Neural cell (in vitro differentiated cells): ENCODE measurements at regions not wholly inside any gene's neighbourhood (a gene's known extent, or its start where the extent isn't known, plus 50 kb on each side); places are given as distances from the start of the nearest gene placed in this dataset.

Experiments
- H2AFZ ChIP-seq: fragments of 200-600, 300-800 bp; sonication (generic), shearing (Covaris generic); 2 replicates; pipeline ENCODE4 v1.6.0; 2014; ENCODE audit warnings: low read depth, mild to moderate bottlenecking, antibody characterized with exemption, low read length, moderate library complexity
- H3F3A ChIP-seq: fragments of 200-600 bp; shearing (Covaris generic); 2 replicates; pipeline ENCODE4 v1.6.1; 2016; ENCODE audit warnings: mild to moderate bottlenecking, moderate library complexity, mixed read lengths, antibody characterized with exemption, low read length; ENCODE audit not compliant: insufficient read depth, poor library complexity, severe bottlenecking
- H3K27ac ChIP-seq: fragments of 200-600, 300-800 bp; sonication (generic), shearing (Covaris generic); 2 replicates; pipeline ENCODE4 v1.5.1; 2014; ENCODE audit warnings: mild to moderate bottlenecking, low read length, moderate library complexity
- H3K27me3 ChIP-seq: fragments of 300-800, 200-600 bp; sonication (generic), shearing (Covaris generic); 2 replicates; pipeline ENCODE4 v1.6.0; 2014; ENCODE audit warnings: mild to moderate bottlenecking, low read depth, low read length, moderate library complexity; ENCODE audit not compliant: insufficient read depth
- H3K36me3 ChIP-seq: fragments of 300-800, 200-600 bp; sonication (generic), shearing (Covaris generic); 2 replicates; pipeline ENCODE4 v1.5.1; 2014; ENCODE audit warnings: mild to moderate bottlenecking, antibody characterized with exemption, low read length, moderate library complexity; ENCODE audit not compliant: insufficient read depth
- H3K4me2 ChIP-seq: fragments of 300-800, 200-600 bp; sonication (generic), shearing (Covaris generic); 2 replicates; pipeline ENCODE4 v1.6.0; 2014; ENCODE audit warnings: mild to moderate bottlenecking, low read length
- H3K4me3 ChIP-seq: fragments of 300-800, 200-600 bp; sonication (generic), shearing (Covaris generic); 2 replicates; pipeline ENCODE4 v1.5.1; 2014; ENCODE audit warnings: mild to moderate bottlenecking, low read length, moderate library complexity
- H3K79me2 ChIP-seq: fragments of 200-600 bp; shearing (Covaris generic); replicated peaks from 2 replicates; pipeline ENCODE4 v1.6.0; 2014; ENCODE audit warnings: mild to moderate bottlenecking, low read length, moderate library complexity; ENCODE audit not compliant: insufficient read depth
- H3K9ac ChIP-seq: fragments of 300-800, 200-600 bp; sonication (generic), shearing (Covaris generic); 2 replicates; pipeline ENCODE4 v1.6.1; 2016; ENCODE audit warnings: mild to moderate bottlenecking, low read length, mixed read lengths
- H3K9me2 ChIP-seq: fragments of 200-600 bp; shearing (Covaris generic); 2 replicates; pipeline ENCODE4 v1.6.1; 2016; ENCODE audit warnings: mild to moderate bottlenecking, low read length, mixed read lengths; ENCODE audit not compliant: insufficient read depth
- H3K9me3 ChIP-seq: fragments of 200-600, 300-800 bp; sonication (generic), shearing (Covaris generic); 2 replicates; pipeline ENCODE4 v1.6.1; 2016; ENCODE audit warnings: mild to moderate bottlenecking, mixed run types, low read length, moderate library complexity, mixed read lengths
- H4K20me1 ChIP-seq: fragments of 200-600 bp; shearing (Covaris generic); 2 replicates; pipeline ENCODE4 v1.6.1; 2016; ENCODE audit warnings: mild to moderate bottlenecking, mixed run types; ENCODE audit not compliant: insufficient read depth
- CTCF ChIP-seq: fragments of 450-650 bp; IDR thresholded peaks from 2 replicates; pipeline ENCODE4 v1.5.1; 2014; ENCODE audit warnings: antibody characterized with exemption, mild to moderate bottlenecking, moderate library complexity; ENCODE audit not compliant: poor library complexity, severe bottlenecking
- EP300 ChIP-seq: fragments of 450-650 bp; conservative IDR thresholded peaks from 2 replicates; pipeline ENCODE4 v1.6.1; 2014; ENCODE audit warnings: antibody characterized with exemption, mild to moderate bottlenecking, moderate library complexity; ENCODE audit not compliant: poor library complexity, severe bottlenecking
- MXI1 ChIP-seq: fragments of 450-650 bp; conservative IDR thresholded peaks from 2 replicates; pipeline ENCODE4 v1.6.1; 2014; ENCODE audit warnings: antibody characterized with exemption, mild to moderate bottlenecking; ENCODE audit not compliant: poor library complexity, severe bottlenecking
- POLR2AphosphoS5 ChIP-seq: IDR thresholded peaks from 2 replicates; pipeline ENCODE4 v1.6.1; 2012
- RAD21 ChIP-seq: fragments of 450-650 bp; conservative IDR thresholded peaks from 2 replicates; pipeline ENCODE4 v1.6.1; 2014; ENCODE audit warnings: antibody characterized with exemption, mild to moderate bottlenecking, moderate library complexity
- REST ChIP-seq: IDR thresholded peaks from 2 replicates; pipeline ENCODE4 v1.6.1; 2012; ENCODE audit warnings: borderline replicate concordance
- SMC3 ChIP-seq: fragments of 450-650 bp; conservative IDR thresholded peaks from 2 replicates; pipeline ENCODE4 v1.6.1; 2014; ENCODE audit warnings: antibody characterized with exemption, mild to moderate bottlenecking, moderate library complexity; ENCODE audit not compliant: poor library complexity
- TAF1 ChIP-seq: IDR thresholded peaks from 2 replicates; pipeline ENCODE4 v1.6.1; 2012; ENCODE audit warnings: low read depth

GRCh38 chr4:17128268-17128667 is 229.8 kb upstream of the LDB2 start:
- Histone ChIP-seq H3K4me3 (no peak overlapping the region), H3K9me2 (no peaks in the 10 kb centered on the region), H2AFZ (no peak overlapping the region), H3K9me3 (no peaks in the 10 kb centered on the region), H3K79me2 (no peaks in the 10 kb centered on the region), H4K20me1 (no peaks in the 10 kb centered on the region), H3K4me2 (no peak overlapping the region), H3K9ac (no peak overlapping the region), H3K36me3 (no peaks in the 10 kb centered on the region), H3F3A (no peaks in the 10 kb centered on the region), H3K27ac (no peak overlapping the region), H3K27me3 (no peaks in the 10 kb centered on the region)
- TF ChIP-seq MXI1 (no peak), RAD21 (no peak), TAF1 (no peak), CTCF (no peak), REST (no peak), SMC3 (no peak), EP300 (no peak)

DNA sequence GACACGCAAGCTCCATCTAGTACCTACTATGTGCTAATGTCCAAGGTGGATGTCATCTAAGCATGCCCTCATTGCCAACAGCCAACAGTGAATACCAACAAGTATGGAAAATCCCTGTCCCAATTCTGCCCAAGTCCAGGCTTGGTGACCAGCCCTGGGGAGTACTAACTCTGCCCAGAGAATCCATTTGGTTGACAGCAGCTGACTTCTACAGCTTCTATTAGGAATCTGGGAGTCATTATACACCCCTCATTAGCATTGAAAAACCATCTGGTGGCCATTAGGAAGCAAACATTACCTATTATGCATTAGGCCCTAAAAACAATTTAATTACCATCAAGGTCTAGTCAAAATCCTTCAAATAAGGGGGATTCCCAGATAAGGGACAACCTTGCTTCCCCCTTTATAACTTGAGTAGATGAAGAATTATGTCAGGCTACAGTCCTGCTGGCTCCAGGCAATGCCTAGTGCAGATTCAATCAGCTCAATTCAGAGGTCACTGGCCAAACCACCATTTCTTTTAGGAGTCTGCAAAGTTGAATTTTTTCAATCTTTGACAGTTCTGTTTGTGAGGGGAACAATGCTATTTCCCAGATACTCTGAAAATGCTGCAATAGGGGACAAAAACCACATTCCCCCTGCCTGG is 228.0 kb upstream of the LDB2 start:
- no peak for TF ChIP-seq REST
- no peak for TF ChIP-seq POLR2AphosphoS5
- no peak for TF ChIP-seq TAF1
- Histone ChIP-seq H3K4me3 (no peak overlapping the region), H4K20me1 (no peaks in the 10 kb centered on the region), H3K79me2 (no peaks in the 10 kb centered on the region), H3K4me2 (no peak overlapping the region), H3F3A (no peaks in the 10 kb centered on the region), H3K9ac (no peak overlapping the region), H2AFZ (no peak overlapping the region), H3K36me3 (no peaks in the 10 kb centered on the region), H3K9me2 (no peaks in the 10 kb centered on the region), H3K27ac (no peak overlapping the region), H3K9me3 (no peaks in the 10 kb centered on the region), H3K27me3 (no peaks in the 10 kb centered on the region)
